WTC11 (cell line): ENCODE measurements at regions not wholly inside any gene's neighbourhood (a gene's known extent, or its start where the extent isn't known, plus 50 kb on each side); places are given as distances from the start of the nearest gene placed in this dataset.

Source experiments
- E2F1 ChIP-seq: sonication (generic); formaldehyde crosslinking; IDR thresholded peaks from 2 replicates; pipeline ENCODE4 v1.8.0; 2022; ENCODE audit warnings: mild to moderate bottlenecking, missing genetic modification reagents
- FOXK1 ChIP-seq: sonication (generic); formaldehyde crosslinking; IDR thresholded peaks from 2 replicates; pipeline ENCODE4 v1.8.0; 2022; ENCODE audit warnings: mild to moderate bottlenecking, moderate library complexity, missing genetic modification reagents
- JUN ChIP-seq: sonication (generic); formaldehyde crosslinking; IDR thresholded peaks from 2 replicates; pipeline ENCODE4 v1.8.0; 2023; ENCODE audit warnings: mild to moderate bottlenecking, missing genetic modification reagents
- NR1H2 ChIP-seq: sonication (generic); formaldehyde crosslinking; IDR thresholded peaks from 2 replicates; pipeline ENCODE4 v1.9.0; 2021; ENCODE audit warnings: mild to moderate bottlenecking, moderate library complexity, missing genetic modification reagents
- TF ChIP-seq, protein P1 (sequence below): fragments of 200-600 bp; IDR thresholded peaks from 2 replicates; pipeline ENCODE4 v1.8.0; 2022; ENCODE audit warnings: antibody characterized with exemption

GRCh38 chr12:105428793-105429395 lies 98.4 kb downstream of the C12orf75 start:
- TF ChIP-seq NR1H2 (no peak), JUN (CRISPR knock-in tag) (no peak), E2F1 (no peak), FOXK1 (no peak)
- TF ChIP-seq, protein P1, sequence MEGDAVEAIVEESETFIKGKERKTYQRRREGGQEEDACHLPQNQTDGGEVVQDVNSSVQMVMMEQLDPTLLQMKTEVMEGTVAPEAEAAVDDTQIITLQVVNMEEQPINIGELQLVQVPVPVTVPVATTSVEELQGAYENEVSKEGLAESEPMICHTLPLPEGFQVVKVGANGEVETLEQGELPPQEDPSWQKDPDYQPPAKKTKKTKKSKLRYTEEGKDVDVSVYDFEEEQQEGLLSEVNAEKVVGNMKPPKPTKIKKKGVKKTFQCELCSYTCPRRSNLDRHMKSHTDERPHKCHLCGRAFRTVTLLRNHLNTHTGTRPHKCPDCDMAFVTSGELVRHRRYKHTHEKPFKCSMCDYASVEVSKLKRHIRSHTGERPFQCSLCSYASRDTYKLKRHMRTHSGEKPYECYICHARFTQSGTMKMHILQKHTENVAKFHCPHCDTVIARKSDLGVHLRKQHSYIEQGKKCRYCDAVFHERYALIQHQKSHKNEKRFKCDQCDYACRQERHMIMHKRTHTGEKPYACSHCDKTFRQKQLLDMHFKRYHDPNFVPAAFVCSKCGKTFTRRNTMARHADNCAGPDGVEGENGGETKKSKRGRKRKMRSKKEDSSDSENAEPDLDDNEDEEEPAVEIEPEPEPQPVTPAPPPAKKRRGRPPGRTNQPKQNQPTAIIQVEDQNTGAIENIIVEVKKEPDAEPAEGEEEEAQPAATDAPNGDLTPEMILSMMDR, result no peak
